GM13976 (cell line): ENCODE measurements at regions not wholly inside any gene's neighbourhood (a gene's known extent, or its start where the extent isn't known, plus 50 kb on each side); places are given as distances from the start of the nearest gene placed in this dataset.
"Not testable (repeated sequence)": the region's sequence is repeated elsewhere in the genome, so short reads cannot be mapped to it uniquely, and the experiment has no call there.

Experiments used
- DNase-seq: peaks from one replicate; pipeline ENCODE4 v3.0.0; 2012; ENCODE audit warnings: low spot score
- in situ Hi-C: fragments of 300-500 bp; cut with MboI; formaldehyde crosslinking; loops from one replicate; pipeline ENCODE4 v1.12.0; 2022; ENCODE audit warnings: low sequenced_read_pairs, mixed read lengths, inconsistent platforms; ENCODE audit not compliant: unreplicated experiment
- TF ChIP-seq, protein P1 (sequence below): IDR thresholded peaks from 2 replicates; pipeline ENCODE4 v1.5.1; 2012; ENCODE audit warnings: borderline replicate concordance, mild to moderate bottlenecking; ENCODE audit not compliant: insufficient read depth; ENCODE audit errors: extremely low read depth, missing control alignments, control extremely low read depth

DNA sequence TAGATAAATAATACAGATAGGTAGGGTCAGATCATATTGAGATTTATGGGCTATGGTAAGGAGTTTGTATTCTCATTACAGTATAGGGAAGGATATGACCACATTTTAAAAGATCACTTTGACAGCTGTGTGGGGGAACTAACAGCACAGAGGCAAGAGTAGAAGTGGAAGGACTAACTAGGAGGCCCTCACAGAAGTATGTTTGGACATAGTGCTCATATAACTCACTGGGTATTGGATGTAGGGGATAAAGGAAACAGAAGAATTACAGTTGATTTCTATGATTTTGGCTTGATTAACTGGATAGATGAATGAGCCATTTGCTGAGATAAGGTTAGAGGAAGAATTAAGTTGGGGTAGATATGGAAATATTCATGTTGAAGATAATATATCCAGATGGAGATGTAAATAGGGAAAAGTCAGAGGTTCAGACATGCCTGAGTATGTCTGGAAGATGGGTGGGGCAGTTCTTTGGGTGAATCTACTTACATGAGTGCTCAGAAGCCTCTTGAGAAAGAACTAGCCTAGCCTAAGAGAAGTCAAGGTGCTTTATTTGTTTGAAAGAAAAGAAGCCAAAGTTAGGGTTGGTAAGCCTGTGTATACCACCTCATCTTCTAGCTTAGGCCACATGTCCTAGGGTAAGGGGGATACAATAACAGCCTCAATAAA is 133.4 kb downstream of the NDFIP2 start:
- in situ Hi-C loops, result no loop called here
- TF ChIP-seq, protein P1, sequence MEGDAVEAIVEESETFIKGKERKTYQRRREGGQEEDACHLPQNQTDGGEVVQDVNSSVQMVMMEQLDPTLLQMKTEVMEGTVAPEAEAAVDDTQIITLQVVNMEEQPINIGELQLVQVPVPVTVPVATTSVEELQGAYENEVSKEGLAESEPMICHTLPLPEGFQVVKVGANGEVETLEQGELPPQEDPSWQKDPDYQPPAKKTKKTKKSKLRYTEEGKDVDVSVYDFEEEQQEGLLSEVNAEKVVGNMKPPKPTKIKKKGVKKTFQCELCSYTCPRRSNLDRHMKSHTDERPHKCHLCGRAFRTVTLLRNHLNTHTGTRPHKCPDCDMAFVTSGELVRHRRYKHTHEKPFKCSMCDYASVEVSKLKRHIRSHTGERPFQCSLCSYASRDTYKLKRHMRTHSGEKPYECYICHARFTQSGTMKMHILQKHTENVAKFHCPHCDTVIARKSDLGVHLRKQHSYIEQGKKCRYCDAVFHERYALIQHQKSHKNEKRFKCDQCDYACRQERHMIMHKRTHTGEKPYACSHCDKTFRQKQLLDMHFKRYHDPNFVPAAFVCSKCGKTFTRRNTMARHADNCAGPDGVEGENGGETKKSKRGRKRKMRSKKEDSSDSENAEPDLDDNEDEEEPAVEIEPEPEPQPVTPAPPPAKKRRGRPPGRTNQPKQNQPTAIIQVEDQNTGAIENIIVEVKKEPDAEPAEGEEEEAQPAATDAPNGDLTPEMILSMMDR, result no peak
- DNase-seq, result no peak

DNA sequence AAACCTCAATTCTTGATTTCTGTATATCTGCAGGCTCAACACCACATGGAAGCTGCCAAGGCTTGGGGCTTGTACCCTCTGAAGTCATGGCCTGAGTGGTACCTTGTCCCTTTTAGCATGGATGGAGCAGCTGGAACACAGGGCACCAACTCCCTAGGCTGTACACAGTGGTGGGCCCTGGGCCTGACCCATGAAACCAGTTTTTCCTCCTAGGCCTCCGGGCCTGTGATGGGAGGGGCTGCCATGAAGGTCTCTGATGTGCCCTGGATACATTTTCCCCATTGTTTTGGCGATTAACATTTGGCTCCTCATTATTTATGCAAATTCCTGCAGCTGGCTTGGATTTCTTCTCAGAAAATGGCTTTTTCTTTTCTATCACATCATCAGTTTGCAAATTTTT is 131.6 kb downstream of the NDFIP2 start:
- DNase-seq, result no peak
- TF ChIP-seq, protein P1, result no peak
- in situ Hi-C loops, result no loop called here

DNA sequence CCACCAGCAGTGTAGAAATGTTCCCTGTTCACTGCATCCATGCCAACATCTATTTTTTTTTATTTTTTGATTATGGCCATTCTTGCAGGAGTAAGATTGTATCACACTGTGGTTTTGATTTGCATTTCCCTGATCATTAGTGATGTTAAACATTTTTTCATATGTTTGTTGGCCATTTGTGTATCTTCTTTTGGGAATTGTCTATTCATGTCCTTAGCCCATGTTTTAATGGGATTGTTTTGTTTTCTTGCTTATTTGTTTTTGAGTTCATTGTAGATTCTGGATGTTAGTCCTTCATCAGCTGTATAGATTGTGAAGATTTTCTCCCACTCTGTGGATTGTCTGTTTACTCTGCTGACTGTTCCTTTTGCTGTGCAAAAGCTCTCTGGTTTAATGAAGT is 126.9 kb downstream of the NDFIP2 start:
- DNase-seq, in situ Hi-C loops: not testable (repeated sequence)
